Activated CD4-positive, alpha-beta T cell treated with anti-CD3 and anti-CD28 coated beads, Interleukin-2, amount 10 ng/mL, durations not matched to agents 24 days and 14 days (primary cell): ENCODE measurements at regions not wholly inside any gene's neighbourhood (a gene's known extent, or its start where the extent isn't known, plus 50 kb on each side); places are given as distances from the start of the nearest gene placed in this dataset.

Experiments used
- DNase-seq: peaks from one replicate; pipeline ENCODE4 v3.0.0; 2022
- H3K27ac Mint-ChIP-seq: one replicate; pipeline ENCODE4 v1.8.0; 2022; ENCODE audit warnings: mild to moderate bottlenecking, mixed read lengths
- H3K27me3 Mint-ChIP-seq: one replicate; pipeline ENCODE4 v1.8.0; 2022; ENCODE audit warnings: mixed read lengths
- H3K36me3 Mint-ChIP-seq: one replicate; pipeline ENCODE4 v1.8.0; 2022; ENCODE audit warnings: low read depth, mild to moderate bottlenecking, mixed read lengths
- H3K4me1 Mint-ChIP-seq: one replicate; pipeline ENCODE4 v1.8.0; 2021; ENCODE audit warnings: mixed read lengths
- H3K4me3 Mint-ChIP-seq: one replicate; pipeline ENCODE4 v1.8.0; 2022; ENCODE audit warnings: mild to moderate bottlenecking, moderate library complexity, mixed read lengths
- H3K9me3 Mint-ChIP-seq: one replicate; pipeline ENCODE4 v1.8.0; 2021; ENCODE audit warnings: mixed read lengths
- intact Hi-C: fragments of 100-400 bp; cut with micrococcal nuclease; formaldehyde crosslinking; loops from one replicate; pipeline ENCODE4 v1.15.1; 2023

GRCh38 chr1:213324859-213325258 lies 273.8 kb downstream of the RPS6KC1 start:
- Mint-ChIP-seq H3K9me3 (no peaks in the 10 kb centered on the region), H3K27ac (no peak overlapping the region), H3K4me3 (no peak overlapping the region), H3K4me1 (no peaks in the 10 kb centered on the region), H3K27me3 (peaks cover 5% of the 10 kb centered on the region), H3K36me3 (no peaks in the 10 kb centered on the region)
- intact Hi-C loops, result no loop called here
- no peak for DNase-seq

- H3K27ac Mint-ChIP-seq, result no peak overlapping the region
- intact Hi-C loops, result no loop called here
- H3K27me3 Mint-ChIP-seq, result peaks cover 5% of the 10 kb centered on the region
- no peak overlapping the region for H3K4me3 Mint-ChIP-seq
- no peaks in the 10 kb centered on the region for H3K9me3 Mint-ChIP-seq
- no peaks in the 10 kb centered on the region for H3K36me3 Mint-ChIP-seq
- no peaks in the 10 kb centered on the region for H3K4me1 Mint-ChIP-seq
- DNase-seq, result no peak
Measured at GRCh38 chr1:213325482-213325881, 274.4 kb downstream of the RPS6KC1 start.

DNA sequence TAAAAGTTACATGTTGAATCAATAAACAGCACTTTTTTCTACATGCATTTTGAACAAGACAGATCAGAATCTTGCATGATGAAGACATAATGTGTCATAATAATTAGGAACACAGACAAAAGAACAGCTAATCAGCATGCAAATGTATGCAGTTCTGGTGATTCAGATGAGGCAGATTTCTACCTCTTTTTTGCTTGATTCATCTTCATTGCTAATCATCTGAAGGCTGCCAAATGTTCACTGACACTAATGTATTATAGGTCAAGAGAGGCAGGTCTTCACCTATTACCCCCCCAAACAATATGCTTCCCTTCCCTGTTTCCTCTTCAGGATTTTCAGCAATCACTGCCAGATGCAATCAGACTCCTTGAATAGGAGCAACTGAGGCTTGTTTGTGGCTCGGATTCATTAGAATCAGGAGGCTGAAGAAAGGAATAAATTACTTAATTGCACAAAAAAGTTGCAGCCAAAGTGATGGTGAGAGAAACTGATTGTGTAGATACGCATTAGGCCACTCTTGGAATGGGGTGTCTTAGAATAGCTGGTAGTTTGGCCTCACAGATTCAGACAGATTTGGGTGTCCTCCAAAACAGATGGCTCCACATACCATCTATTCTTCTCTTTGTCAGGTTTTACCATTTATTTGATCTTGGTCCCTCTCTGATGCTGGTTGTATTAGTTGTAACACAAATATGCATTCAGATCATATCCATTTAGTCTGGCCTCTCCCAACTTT lies 275.4 kb downstream of the RPS6KC1 start:
- Mint-ChIP-seq H3K4me1 (no peaks in the 10 kb centered on the region), H3K4me3 (no peak overlapping the region), H3K27ac (no peak overlapping the region), H3K36me3 (no peaks in the 10 kb centered on the region), H3K27me3 (peaks cover 5% of the 10 kb centered on the region), H3K9me3 (no peaks in the 10 kb centered on the region)
- no peak for DNase-seq
- intact Hi-C loops, result no loop called here

- peaks cover 5% of the 10 kb centered on the region for H3K27me3 Mint-ChIP-seq
- H3K4me1 Mint-ChIP-seq, result no peaks in the 10 kb centered on the region
- no peaks in the 10 kb centered on the region for H3K9me3 Mint-ChIP-seq
- H3K36me3 Mint-ChIP-seq, result no peaks in the 10 kb centered on the region
- no peak for DNase-seq
- no peak overlapping the region for H3K27ac Mint-ChIP-seq
- intact Hi-C loops, result no loop called here
- H3K4me3 Mint-ChIP-seq, result no peak overlapping the region
Measured at GRCh38 chr1:213327017-213327667, 276.1 kb downstream of the RPS6KC1 start.

DNA sequence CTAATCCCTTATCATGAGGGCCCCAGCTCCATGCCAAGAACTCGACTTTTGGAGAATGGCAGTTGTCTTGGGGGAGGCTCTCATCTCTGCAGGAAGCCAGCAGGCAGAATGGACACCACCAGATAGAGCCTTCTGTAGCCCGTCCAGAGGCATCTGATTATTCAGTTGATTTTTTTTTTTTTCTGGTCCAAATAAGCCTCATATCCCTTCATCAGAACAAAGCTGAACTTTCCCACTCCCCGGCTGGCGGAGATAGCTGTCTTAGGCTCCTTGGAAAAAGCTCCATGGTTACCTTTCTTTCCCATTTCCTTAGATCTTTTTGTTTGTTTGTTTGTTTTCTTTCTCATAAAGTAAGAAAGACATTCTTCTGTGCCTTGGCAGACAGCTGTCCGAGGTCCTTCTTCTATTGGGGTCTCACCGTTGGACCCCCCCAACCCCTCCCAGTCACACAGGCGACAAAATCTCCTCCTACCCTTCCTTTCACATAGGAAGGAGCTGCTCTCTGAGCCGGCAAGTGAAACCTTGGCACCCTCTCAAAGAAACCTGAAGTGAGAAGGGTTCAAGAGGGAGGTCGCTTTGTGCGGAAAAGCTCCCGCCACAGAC lies 278.5 kb downstream of the RPS6KC1 start:
- no peaks in the 10 kb centered on the region for H3K36me3 Mint-ChIP-seq
- DNase-seq, result no peak
- H3K9me3 Mint-ChIP-seq, result no peaks in the 10 kb centered on the region
- no peak overlapping the region for H3K4me3 Mint-ChIP-seq
- no peaks in the 10 kb centered on the region for H3K4me1 Mint-ChIP-seq
- intact Hi-C loops, result no loop called here
- peaks cover 5% of the 10 kb centered on the region for H3K27me3 Mint-ChIP-seq
- H3K27ac Mint-ChIP-seq, result no peak overlapping the region

- intact Hi-C loops, result no loop called here
- Mint-ChIP-seq H3K36me3 (no peaks in the 10 kb centered on the region), H3K4me1 (no peaks in the 10 kb centered on the region), H3K27me3 (peaks cover 5% of the 10 kb centered on the region), H3K27ac (no peak overlapping the region), H3K9me3 (no peaks in the 10 kb centered on the region), H3K4me3 (no peak overlapping the region)
- no peak for DNase-seq
Measured at GRCh38 chr1:213330281-213330680, 279.2 kb downstream of the RPS6KC1 start.

- no peak overlapping the region for H3K4me3 Mint-ChIP-seq
- H3K27ac Mint-ChIP-seq, result no peak overlapping the region
- no peaks in the 10 kb centered on the region for H3K36me3 Mint-ChIP-seq
- intact Hi-C loops, result no loop called here
- no peak for DNase-seq
- no peaks in the 10 kb centered on the region for H3K4me1 Mint-ChIP-seq
- H3K9me3 Mint-ChIP-seq, result no peaks in the 10 kb centered on the region
- H3K27me3 Mint-ChIP-seq, result peaks cover 5% of the 10 kb centered on the region
Measured at GRCh38 chr1:213331631-213332175, 280.7 kb downstream of the RPS6KC1 start.

DNA sequence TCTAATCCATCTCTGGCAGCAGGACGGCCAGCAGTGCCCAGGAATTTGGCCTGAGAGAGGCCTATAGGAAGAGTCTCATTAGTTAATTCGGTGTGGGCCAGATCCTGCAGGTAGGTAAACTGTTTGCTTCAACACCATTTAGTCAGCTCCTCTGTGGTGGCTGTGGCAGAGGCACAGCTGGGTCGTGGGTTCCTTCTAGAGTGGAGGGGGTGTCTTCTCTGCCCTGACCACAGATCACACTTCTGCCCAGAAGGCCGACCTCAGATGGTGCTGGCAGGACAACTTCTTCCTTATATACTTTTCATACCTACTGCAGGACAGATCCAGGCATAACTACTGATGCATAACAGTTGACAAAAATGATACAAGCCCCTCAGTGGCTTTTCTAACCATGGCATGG lies 281.4 kb downstream of the RPS6KC1 start:
- H3K27ac Mint-ChIP-seq, result no peak overlapping the region
- H3K4me3 Mint-ChIP-seq, result no peak overlapping the region
- H3K9me3 Mint-ChIP-seq, result no peaks in the 10 kb centered on the region
- intact Hi-C loops, result no loop called here
- H3K4me1 Mint-ChIP-seq, result no peaks in the 10 kb centered on the region
- no peak for DNase-seq
- peaks cover under 1% of the 10 kb centered on the region for H3K27me3 Mint-ChIP-seq
- H3K36me3 Mint-ChIP-seq, result no peaks in the 10 kb centered on the region

DNA sequence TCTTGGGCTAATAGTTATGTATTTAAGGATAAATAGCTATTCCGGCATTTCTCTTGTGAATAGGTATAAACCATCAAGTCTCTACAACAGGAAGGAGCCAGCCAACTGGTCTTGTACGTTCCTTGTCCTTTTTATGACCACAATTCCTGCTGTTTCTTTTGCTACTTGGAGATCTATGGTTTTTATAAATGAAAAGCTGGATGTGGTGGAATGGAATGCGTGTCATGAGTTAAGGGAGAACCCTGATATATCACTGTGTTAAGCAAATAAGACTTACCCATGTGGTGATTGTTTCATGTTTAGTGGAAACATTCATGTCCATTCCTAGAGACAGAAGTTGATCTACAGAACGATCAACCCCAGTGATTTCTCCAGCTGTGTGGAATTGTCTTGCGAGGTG lies 282.1 kb downstream of the RPS6KC1 start:
- Mint-ChIP-seq H3K27ac (no peak overlapping the region), H3K4me3 (no peak overlapping the region), H3K4me1 (no peaks in the 10 kb centered on the region), H3K9me3 (no peaks in the 10 kb centered on the region), H3K27me3 (no peaks in the 10 kb centered on the region), H3K36me3 (no peaks in the 10 kb centered on the region)
- intact Hi-C loops, result no loop called here
- no peak for DNase-seq

- no peaks in the 10 kb centered on the region for H3K27me3 Mint-ChIP-seq
- H3K4me1 Mint-ChIP-seq, result no peaks in the 10 kb centered on the region
- H3K4me3 Mint-ChIP-seq, result no peak overlapping the region
- H3K27ac Mint-ChIP-seq, result no peak overlapping the region
- H3K9me3 Mint-ChIP-seq, result no peaks in the 10 kb centered on the region
- DNase-seq, result no peak
- no peaks in the 10 kb centered on the region for H3K36me3 Mint-ChIP-seq
- intact Hi-C loops, result no loop called here
Measured at GRCh38 chr1:213335084-213335483, 284.0 kb downstream of the RPS6KC1 start.

GRCh38 chr1:213337025-213337678 lies 286.1 kb downstream of the RPS6KC1 start:
- Mint-ChIP-seq H3K9me3 (no peaks in the 10 kb centered on the region), H3K27me3 (no peaks in the 10 kb centered on the region), H3K36me3 (no peaks in the 10 kb centered on the region), H3K4me3 (no peak overlapping the region), H3K27ac (no peak overlapping the region), H3K4me1 (no peaks in the 10 kb centered on the region)
- intact Hi-C loops, result no loop called here
- DNase-seq, result no peak

DNA sequence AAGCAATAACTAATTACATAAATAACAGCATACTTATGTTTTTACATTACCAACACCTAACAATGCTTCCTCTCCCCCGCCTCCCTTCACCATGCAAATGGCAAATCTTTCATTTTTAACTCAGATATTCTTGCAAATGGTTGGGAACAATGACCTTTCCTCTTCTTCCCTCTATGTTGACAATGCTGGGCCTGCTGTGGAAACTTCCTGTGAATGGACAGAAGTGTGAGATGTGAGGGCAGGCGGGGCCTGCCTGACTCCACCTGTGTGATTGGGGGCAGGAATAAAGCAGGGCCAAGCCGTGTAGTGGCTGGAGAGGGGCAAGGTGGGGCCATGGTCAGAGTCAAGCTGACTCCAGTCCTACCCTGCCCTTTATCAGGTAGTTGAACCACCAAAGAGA lies 289.6 kb downstream of the RPS6KC1 start:
- DNase-seq, result no peak
- H3K27me3 Mint-ChIP-seq, result peaks cover 2% of the 10 kb centered on the region
- intact Hi-C loops, result no loop called here
- no peak overlapping the region for H3K27ac Mint-ChIP-seq
- H3K4me1 Mint-ChIP-seq, result no peaks in the 10 kb centered on the region
- H3K9me3 Mint-ChIP-seq, result no peaks in the 10 kb centered on the region
- H3K4me3 Mint-ChIP-seq, result no peak overlapping the region
- H3K36me3 Mint-ChIP-seq, result no peaks in the 10 kb centered on the region

DNA sequence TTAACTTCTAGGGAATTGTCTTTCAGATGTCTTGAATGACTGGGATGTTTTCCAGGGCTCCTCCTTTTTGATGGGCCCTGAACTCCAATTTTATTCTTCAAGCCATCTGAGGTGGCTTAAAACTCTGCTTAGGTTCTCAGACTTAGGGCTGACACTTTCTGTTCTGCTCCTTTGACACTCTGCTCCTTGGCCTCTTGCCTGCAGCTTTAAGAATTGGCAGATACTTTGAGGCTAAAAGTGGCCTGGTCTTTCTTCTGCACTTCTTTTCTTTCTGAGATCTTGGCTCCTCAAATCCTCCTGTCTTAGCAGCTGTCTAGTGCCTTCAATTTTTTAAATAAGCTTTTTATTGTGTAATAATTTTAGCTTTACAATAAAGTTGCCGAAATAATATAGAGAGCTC lies 294.6 kb downstream of the RPS6KC1 start:
- peaks cover 19% of the 10 kb centered on the region for H3K27me3 Mint-ChIP-seq
- DNase-seq, result no peak
- H3K4me3 Mint-ChIP-seq, result no peak overlapping the region
- H3K9me3 Mint-ChIP-seq, result no peaks in the 10 kb centered on the region
- intact Hi-C loops, result no loop called here
- no peaks in the 10 kb centered on the region for H3K36me3 Mint-ChIP-seq
- H3K27ac Mint-ChIP-seq, result no peak overlapping the region
- no peaks in the 10 kb centered on the region for H3K4me1 Mint-ChIP-seq

DNA sequence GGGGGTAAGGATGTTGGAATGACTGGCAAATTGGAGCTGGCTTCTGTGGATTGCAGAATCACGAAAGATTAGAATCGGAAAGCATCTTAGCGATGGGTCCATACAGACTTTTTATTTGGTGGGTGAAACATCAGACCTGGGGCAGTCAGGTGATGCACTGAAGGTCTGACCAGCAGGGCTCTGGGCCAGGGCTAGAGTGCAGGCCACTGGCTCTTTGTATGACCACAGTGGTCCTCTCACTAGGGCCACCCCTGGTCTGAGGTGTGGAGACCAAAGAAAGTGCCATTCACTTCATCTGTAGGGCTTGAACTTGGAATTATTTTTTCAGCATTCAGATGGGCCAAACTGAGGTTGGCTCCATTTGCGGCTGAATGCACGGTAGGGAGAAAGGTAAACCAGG lies 306.4 kb downstream of the RPS6KC1 start:
- Mint-ChIP-seq H3K27ac (no peak overlapping the region), H3K9me3 (no peaks in the 10 kb centered on the region), H3K27me3 (peaks cover 1% of the 10 kb centered on the region), H3K36me3 (no peaks in the 10 kb centered on the region), H3K4me3 (no peak overlapping the region), H3K4me1 (no peaks in the 10 kb centered on the region)
- no peak for DNase-seq
- intact Hi-C loops, result no loop called here
